ENCODE measurements at regions not wholly inside any gene's neighbourhood (a gene's known extent, or its start where the extent isn't known, plus 50 kb on each side); places are given as distances from the start of the nearest gene placed in this dataset.
"Not testable (repeated sequence)": the region's sequence is repeated elsewhere in the genome, so short reads cannot be mapped to it uniquely, and the experiment has no call there.

DNA sequence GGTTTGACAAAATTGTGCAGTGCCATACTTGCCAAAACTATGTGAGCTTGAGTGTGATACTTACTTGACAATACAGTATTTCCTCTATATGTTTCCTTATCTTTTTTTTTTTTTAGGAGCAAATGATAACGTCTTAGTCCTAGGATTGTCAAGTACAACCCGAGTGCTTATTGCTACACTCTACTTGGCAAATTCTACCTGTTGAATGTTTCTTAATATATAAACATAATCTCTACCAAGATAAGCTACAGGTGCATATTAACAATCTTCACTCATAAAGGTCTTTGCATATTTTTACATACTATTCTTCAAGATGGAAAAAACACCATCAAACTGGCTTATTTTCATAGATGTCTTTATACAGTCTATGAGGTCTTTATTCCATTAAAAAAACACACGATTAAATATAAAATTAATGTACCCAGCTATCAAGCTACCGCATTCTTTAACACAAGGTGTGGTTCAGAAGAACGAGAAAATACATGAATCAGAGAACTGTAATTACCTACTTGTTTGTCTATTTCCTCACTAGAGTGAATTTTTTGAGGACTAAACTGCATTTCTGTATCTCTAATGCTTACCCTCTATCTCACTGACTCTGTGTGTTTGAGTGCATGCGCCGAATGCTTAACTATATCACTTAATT, 76.1 kb upstream of the PDSS1 start:
- DNase-seq (ENCODE audit: missing footprints), result no peak
- no peak for ATAC-seq
- intact Hi-C loops (cut with DNase I), result no loop called here

DNA sequence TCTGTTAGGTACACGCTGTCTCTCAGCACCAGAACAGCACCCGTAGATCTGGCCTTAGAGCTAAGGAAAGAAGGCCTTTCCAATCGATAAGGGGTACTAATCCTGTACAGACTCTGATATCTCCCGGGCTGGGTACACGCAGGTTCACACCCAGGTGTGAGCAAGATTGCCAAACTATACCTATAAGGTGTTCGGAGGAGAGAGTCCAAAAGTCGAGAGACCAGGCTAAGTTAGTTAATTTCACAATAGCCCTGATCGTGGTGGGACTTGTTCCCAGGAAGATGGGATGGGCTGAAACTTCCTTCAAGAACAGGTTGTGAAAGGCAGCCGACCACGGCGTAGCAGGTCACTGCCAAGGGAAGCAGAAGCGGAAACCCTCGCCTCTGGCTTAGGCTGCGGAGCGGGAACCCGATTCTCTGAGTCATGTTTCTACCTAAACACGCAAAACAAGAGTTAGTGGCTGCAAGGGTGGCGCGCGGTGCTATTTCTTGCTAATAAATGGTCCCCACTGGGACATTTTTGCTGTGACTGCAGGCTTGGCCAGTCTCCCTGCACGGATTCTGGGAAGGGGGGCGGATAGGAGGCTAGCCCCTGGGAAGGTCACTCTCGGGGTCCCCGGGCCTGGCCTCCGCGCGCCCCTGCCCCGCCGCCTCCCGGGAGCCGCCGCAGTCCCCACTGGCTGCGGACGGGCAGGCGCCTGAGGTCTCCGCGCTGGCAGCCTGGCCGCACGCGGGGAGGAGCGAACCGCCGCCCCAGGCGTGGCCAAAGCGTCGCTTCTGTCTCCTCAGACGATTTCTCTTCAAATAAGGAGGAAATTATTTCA, 75.4 kb upstream of the PDSS1 start:
- intact Hi-C loops (cut with DNase I), result no loop called here
- DNase-seq (ENCODE audit: missing footprints) (peak; percentile 88), ATAC-seq (no peak)

DNA sequence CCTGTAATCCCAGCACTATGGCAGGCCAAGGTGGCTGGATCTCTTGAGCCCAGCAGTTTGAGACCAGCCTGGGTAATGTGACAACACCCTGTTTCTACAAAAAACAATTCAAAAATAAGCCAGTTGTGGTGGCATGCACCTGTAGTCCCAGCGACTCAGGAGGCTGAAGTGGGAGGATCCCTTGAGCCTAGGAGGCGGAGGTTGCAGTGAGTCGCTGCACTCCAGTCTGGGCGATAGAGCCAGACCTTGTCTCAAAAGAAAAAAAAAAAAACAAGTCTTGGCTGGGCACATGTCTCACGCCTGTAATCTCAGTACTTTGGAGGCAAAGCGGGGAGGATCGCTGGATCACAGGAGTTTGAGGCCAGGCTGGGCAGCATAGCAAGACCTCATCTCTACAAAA, 74.6 kb upstream of the PDSS1 start:
- ATAC-seq, result no peak
- intact Hi-C loops (cut with DNase I), result no loop called here
- DNase-seq (ENCODE audit: missing footprints), result no peak

DNA sequence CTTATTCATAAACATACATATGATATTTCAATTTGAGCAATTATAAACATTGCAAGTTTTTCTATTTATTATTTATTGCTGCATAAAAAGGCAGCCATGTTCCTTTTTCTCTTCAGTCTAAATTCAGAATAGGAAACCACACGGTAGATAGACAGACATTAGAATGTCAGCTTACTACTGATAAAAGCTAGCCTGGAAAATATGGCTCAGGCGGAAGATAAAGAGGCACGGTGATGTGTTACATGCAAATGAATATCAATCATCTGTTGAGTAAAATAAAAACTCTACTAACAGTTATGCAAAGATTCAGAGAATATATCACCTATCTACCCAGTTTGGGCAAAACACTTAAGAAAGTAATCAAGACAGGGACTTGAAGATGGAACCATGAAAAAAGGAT, 73.5 kb upstream of the PDSS1 start:
- intact Hi-C loops (cut with DNase I), result no loop called here

DNA sequence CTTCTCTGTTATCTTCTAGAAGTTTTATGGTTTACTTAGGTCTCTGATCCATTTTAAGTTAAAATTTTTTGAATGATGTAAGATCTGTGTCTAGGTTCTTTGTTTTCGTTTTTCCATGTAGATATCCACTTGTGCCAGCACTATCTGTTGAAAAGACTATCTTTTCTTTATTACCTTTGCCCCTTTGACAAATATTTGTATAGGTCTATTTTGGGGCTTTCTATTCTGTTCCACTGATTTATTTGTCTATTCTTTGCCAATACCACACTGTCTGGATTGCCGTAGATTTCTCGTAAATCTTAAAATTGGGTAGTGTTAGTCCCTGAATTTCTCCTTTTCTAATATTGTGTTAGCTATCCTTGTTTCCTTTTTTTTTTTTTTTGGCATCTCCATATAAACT, 71.4 kb upstream of the PDSS1 start:
- intact Hi-C loops (cut with DNase I), result no loop called here
- no peak for ATAC-seq
- no peak for DNase-seq (ENCODE audit: missing footprints)

More for the DNA sequence above, 73.5 kb upstream of the PDSS1 start:
- DNase-seq (ENCODE audit: missing footprints) (no peak), ATAC-seq (no peak)

DNA sequence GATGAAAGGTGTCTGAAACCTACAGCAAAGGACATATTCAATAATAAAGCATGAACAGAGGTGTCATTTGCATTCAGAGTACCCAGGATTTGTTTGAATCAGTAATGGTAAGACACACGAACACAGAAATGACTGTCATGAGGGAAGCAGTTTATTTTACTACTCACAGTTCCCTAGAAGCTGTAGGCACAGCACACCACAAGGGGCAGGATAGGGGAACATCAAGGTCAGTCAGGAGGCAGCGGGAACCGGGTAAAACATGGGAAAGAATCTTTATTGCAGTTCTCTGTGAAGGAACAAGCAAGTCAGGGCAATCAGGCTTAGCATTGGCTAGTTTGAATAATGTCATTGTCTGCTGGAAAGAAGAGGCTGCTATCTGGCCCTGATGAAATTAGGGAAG, 70.2 kb upstream of the PDSS1 start:
- intact Hi-C loops (cut with DNase I), result no loop called here
- ATAC-seq, result no peak
- DNase-seq (ENCODE audit: missing footprints), result no peak

DNA sequence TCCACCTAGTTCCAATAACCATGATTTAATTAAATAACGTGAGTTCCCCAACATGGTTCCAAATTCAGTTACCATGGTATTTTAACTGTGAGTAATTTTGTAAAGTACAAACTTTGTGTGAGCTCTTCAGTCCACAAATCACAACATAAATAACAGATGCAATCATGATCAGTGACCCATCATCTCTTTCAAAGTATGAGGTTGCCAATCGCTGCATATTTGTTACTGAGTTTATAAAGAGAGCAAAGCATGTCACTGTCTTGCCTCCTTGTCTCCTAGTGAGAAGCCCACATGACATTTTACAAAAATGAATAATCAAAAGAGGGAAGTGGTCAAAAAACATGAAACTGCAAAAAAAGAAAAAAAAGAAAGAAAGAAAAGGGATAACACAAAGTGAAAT, 69.1 kb upstream of the PDSS1 start:
- ATAC-seq (no peak), DNase-seq (ENCODE audit: missing footprints) (no peak)
- intact Hi-C loops (cut with DNase I), result no loop called here

DNA sequence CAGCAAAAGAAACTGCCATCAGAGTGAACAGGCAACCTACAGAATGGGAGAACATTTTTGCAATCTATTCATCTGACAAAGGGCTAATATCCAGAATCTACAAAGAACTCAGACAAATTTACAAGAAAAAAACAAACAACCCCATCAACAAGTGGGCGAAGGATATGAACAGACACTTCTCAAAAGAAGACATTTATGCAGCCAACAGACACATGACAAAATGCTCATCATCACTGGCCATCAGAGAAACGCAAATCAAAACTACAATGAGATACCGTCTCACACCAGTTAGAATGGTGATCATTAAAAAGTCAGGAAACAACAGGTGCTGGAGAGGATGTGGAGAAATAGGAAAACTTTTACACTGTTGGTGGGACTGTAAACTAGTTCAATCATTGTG, 65.3 kb upstream of the PDSS1 start:
- DNase-seq (ENCODE audit: missing footprints); ATAC-seq: not testable (repeated sequence)

DNA sequence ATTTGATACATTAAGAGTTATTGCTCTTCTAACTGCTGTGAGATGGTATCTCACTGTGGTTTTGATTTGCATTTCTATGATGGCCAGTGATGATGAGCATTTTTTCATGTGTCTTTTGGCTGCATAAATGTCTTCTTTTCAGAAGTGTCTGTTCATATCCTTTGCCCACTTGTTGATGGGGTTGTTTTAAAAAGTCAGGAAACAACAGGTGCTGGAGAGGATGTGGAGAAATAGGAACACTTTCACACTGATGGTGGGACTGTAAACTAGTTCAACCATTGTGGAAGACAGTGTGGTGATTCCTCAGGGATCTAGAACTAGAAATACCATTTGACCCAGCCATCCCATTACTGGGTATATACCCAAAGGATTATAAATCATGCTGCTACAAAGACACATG, 63.4 kb upstream of the PDSS1 start:
- intact Hi-C loops (cut with DNase I); DNase-seq (ENCODE audit: missing footprints); ATAC-seq: not testable (repeated sequence)

More for the DNA sequence above, 65.3 kb upstream of the PDSS1 start:
- intact Hi-C loops (cut with DNase I), result not testable (repeated sequence)

DNA sequence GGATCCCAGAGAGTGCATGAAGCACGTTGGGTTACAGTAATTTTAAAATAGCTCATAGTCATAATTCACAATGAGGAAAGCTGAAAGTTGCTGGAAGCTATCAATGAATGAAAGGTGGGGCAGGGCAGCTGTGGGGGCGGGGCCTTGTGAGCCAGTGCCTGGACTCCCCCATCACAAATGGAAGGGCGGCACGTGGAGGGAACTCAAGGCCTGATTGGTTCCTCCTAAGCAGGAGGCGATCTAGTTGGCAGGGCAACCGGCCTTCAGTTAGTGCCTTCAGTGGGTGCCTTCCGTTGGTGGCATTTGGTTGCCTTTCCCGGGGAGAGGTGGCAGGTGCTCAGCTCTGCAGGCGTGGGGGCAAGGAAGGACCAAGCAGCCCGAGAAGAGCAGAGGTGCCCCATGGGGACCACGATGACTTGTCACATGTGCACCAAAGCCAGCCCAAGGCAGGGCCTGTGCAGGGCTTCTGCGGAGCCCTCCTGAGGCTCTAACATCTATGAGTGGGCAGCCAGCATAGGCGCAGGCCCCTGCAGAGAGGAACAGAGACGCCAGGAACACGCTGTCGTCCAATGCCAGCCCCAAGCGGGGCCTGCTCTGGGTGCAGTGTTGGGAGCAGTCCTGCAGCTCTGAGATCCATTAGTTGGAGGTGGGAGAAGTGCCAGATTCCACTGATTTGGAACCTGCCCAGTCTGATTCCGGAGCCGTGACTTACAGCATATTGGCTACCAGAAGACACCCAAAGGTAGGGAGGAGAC, 59.8 kb upstream of the PDSS1 start:
- intact Hi-C loops (cut with DNase I), result no loop called here
- ATAC-seq (no peak), DNase-seq (ENCODE audit: missing footprints) (no peak)

DNA sequence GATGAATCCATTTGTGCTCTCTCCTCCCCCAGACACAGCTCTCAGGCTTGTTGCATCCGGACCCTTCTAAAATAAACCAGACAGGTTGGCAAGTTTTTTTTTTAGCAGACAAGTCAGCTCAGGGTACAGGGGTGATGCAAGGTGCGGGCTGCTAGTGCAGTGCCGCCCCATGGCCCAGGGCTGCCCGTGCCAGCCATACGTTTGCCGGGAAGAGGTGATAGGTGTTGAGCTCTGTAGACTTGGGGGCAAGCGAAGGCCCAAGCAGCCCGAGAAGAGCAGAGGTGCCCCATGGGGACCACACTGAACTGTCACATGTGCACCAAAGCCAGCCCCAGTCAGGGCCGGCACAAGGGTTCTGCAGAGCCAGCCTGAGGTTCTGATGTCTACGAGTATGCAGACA, 57.1 kb upstream of the PDSS1 start:
- ATAC-seq (no peak), DNase-seq (ENCODE audit: missing footprints) (no peak)
- intact Hi-C loops (cut with DNase I), result no loop called here

DNA sequence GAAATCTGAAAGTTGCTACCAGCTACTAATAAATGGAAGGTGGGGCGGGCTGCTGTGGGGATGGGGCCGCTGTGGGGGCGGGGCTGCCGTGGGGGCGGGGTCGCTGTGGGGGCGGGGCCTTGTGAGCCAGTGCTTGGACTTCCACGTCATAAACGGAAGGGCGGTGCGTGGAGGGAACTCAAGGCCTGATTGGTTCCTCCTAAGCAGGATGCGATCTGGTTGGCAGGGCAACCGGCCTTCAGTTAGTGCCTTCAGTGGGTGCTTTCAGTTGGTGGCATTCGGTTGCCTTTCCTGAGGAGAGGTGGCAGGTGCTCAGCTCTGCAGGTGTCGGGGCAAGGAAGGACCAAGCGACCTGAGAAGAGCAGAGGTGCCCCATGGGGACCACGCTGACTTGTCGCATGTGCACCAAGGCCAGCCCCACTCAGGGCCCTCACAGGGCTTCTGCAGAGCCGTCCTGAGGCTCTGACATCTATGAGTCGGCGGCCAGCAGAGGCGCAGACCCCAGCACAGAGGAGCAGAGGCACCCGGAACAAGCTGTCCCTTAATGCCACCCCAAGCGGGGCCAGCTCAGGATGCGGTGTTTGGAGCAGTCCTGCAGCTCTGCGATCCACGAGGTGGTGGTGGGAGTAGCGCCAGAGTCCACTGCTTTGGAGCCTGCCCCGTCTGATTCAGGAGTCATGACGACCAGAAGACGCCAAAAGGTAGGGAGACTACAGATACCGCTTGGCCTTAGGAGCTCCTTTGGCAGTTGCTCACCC, 54.4 kb upstream of the PDSS1 start:
- DNase-seq (ENCODE audit: missing footprints), result peak; percentile 56
- ATAC-seq, result no peak
- intact Hi-C loops (cut with DNase I), result no loop called here

DNA sequence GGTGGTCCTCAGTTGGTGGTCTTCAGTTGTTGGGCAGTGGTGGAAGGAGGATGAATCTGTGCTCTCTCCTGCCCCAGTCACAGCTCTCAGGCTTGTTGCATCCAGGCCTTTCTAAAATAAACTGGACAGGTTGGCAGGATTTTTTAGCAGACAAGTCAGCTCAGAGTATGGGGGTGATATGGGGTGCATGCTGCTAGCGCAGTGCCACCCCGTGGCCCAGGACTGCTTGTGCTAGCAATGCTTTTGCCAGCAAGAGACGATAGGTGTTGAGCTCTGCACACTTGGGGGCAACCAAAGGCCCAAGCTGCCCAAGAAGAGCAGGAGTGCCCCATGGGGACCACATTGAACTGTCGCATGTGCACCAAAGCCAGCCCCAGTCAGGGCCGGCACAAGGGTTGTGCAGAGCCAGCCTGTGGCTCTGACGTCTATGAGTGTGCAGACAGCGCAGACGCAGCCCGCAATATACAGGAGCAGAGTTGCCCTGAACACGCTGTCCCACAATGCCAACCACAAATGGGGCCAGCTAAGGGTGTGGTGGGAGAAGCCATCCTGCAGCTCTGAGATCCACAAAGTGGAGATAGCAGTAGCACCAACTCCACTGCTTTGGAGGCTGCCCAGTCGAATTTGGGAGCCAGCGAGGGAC, 49.8 kb upstream of the PDSS1 start:
- intact Hi-C loops (cut with DNase I), result no loop called here
- no peak for DNase-seq (ENCODE audit: missing footprints)
- no peak for ATAC-seq

All from Right ventricle myocardium inferior (tissue), 1 donor.